HG03280 (cell line): ENCODE measurements at regions not wholly inside any gene's neighbourhood (a gene's known extent, or its start where the extent isn't known, plus 50 kb on each side); places are given as distances from the start of the nearest gene placed in this dataset.
"Not testable (repeated sequence)": the region's sequence is repeated elsewhere in the genome, so short reads cannot be mapped to it uniquely, and the experiment has no call there.

Experiments
- ATAC-seq: cut with Tn5 transposase; IDR thresholded peaks from one replicate; pipeline ENCODE4 v1.9.1; 2021; ENCODE audit warnings: mild to moderate bottlenecking, moderate library complexity; ENCODE audit not compliant: unreplicated experiment

- no peak for ATAC-seq
Observed at GRCh38 chr2:3037196-3038194, 340.1 kb downstream of the EIPR1 start.

GRCh38 chr2:3036432-3037125 lies 341.0 kb downstream of the EIPR1 start:
- ATAC-seq = no peak

- no peak for ATAC-seq
Observed at GRCh38 chr2:3035385-3036050, 342.1 kb downstream of the EIPR1 start.

GRCh38 chr2:3034856-3035255 lies 342.8 kb downstream of the EIPR1 start:
- ATAC-seq = no peak

DNA sequence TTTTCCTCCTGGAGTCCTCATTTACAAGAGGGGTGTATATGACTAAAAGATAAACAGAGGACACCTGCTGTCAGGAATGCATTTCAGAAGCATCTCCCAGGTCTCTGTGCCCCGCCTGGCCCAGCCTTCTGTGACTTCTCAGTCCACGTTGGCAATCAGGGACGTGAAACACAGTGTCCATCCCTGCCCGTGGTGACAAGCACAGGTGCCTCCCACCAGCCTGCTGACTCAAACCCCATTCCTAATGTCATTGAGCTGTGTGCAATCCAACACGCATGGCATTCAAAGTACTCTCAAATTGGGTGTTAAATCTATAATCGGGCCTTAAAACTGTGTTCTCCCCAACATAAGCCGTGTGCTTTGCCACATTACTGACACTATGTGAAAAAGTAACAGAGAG lies 343.2 kb downstream of the EIPR1 start:
- no peak for ATAC-seq

GRCh38 chr2:3033315-3033714 lies 344.3 kb downstream of the EIPR1 start:
- no peak for ATAC-seq

- not testable (repeated sequence) for ATAC-seq
Observed at GRCh38 chr2:3030791-3031190, 346.8 kb downstream of the EIPR1 start.

- no peak for ATAC-seq
Observed at GRCh38 chr2:3025984-3026383, 351.6 kb downstream of the EIPR1 start.

GRCh38 chr2:3025261-3025660 lies 352.4 kb downstream of the EIPR1 start:
- ATAC-seq = no peak

DNA sequence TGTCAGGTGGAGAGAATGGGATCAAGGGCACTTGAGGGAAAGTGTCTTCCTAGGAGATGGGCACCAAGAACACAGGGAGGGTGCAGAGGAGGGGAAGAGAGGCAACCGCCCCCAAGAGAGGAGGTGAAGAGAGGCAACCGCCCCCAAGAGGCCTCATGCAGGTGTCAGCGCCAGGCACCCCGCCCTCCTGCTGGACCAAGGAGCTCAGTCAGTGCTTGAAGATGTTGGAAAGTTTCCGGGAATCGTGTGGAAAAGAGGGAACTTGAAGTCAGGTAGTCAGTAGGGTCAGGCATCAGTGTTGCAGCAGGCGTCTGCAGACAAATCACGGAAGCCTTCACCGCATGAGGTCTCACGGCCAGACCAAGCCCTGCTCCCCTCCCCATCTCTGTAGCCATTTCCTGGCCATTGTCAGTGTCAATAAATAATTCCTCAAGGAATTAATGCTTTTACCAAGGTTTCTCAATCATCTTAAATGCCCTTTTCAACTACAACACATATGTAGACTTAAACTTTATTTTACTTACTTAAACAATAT lies 353.1 kb downstream of the EIPR1 start:
- no peak for ATAC-seq

GRCh38 chr2:3023531-3023930 lies 354.1 kb downstream of the EIPR1 start:
- no peak for ATAC-seq

GRCh38 chr2:3022841-3023372 lies 354.7 kb downstream of the EIPR1 start:
- ATAC-seq = no peak

- no peak for ATAC-seq
Observed at GRCh38 chr2:3021720-3022119, 355.9 kb downstream of the EIPR1 start.

GRCh38 chr2:3010001-3010400 lies 367.6 kb downstream of the EIPR1 start:
- no peak for ATAC-seq

- no peak for ATAC-seq
Observed at GRCh38 chr2:3009483-3009882, 368.1 kb downstream of the EIPR1 start.

GRCh38 chr2:3009005-3009404 lies 368.6 kb downstream of the EIPR1 start:
- no peak for ATAC-seq

DNA sequence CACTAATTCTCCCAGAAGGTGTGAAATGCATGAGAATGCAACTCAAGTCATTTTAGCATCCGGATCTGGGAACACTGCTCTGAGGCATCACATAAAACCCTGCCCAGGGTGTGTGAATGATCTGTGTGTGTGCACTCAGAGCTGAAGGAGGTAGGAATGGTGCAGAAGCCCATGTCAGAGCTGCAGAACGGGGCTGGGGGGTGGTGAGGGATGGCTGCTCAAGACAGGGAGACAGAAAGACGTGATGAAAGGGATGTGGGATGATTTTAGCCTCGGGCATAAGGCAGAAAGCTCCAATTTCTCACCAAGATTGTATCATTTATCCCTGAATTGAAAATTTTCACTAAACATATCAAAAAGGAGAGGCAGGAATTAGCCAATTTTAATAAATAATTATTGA lies 369.1 kb downstream of the EIPR1 start:
- ATAC-seq = no peak

DNA sequence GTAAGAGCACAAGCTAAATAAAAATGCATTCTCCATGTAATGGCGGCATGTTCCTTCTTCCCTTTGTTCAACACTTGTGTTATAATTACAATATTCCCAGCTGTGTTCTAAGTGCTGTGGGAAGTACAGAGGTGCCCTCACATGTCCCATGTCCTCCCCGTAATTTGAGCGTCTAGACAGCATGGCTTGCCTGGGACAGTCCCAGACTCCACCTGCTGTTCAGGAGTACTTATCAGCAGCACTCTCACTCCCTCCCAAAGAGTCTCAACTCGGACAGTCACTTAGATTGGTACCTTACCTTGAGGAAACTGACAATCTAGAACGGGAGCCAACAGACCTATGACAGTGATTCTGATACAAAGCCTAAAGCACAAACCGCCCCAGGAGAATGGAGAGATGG lies 370.5 kb downstream of the EIPR1 start:
- ATAC-seq = no peak

DNA sequence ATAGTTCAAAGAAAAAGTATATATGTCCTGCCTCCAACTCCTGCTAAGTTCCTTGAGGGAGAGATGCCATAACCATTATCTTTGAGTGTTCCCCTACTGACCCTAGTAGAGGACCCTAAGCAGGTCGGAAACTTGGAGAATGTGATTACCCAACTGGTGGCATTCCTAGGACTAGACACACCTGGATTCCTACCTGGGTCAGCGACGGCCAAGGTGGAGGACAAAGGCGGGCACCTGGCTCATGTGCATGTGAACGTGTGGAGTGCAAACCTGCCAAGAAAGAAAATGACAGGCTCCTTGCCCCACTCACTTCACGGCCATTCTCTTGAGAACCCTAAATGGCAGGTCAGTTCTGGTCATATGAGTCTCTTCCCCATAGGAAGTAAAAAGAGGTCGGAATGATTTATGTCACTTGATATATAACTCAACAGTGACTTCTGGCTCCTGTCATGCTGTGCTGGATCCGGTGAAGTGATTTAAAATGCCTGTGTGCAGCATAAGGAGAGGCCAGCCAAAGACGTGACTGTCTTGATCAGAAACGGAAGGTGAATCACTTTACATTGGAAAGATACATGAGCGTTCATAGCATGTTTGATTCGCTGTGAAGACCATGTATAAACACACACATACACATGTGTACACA lies 371.6 kb downstream of the EIPR1 start:
- no peak for ATAC-seq
